ENCODE measurements at regions not wholly inside any gene's neighbourhood (a gene's known extent, or its start where the extent isn't known, plus 50 kb on each side); places are given as distances from the start of the nearest gene placed in this dataset.
"Not testable (repeated sequence)": the region's sequence is repeated elsewhere in the genome, so short reads cannot be mapped to it uniquely, and the experiment has no call there.

GRCh38 chr14:101082436-101083384, 179.2 kb upstream of the RTL1 start:
- Histone ChIP-seq H3K4me1 (no peaks in the 10 kb centered on the region), H3K9me3 (no peaks in the 10 kb centered on the region), H3K36me3 (replicated peaks) (no peaks in the 10 kb centered on the region), H3K4me3 (no peak overlapping the region), H3K27me3 (ENCODE audit: low read depth) (peaks cover 6% of the 10 kb centered on the region; the same call in 1 of the 2 replicates)
- no peak for DNase-seq (ENCODE audit: low spot score in 2 of 2)
- in situ Hi-C loops (cut with MboI; ENCODE audit: low sequenced_read_pairs) = no loop called here

GRCh38 chr14:101083564-101084435, 180.3 kb upstream of the RTL1 start:
- no peaks in the 10 kb centered on the region for H3K4me1 ChIP-seq
- H3K4me3 ChIP-seq = no peak overlapping the region
- no peaks in the 10 kb centered on the region for H3K36me3 ChIP-seq (replicated peaks)
- H3K9me3 ChIP-seq = no peaks in the 10 kb centered on the region
- in situ Hi-C loops (cut with MboI; ENCODE audit: low sequenced_read_pairs) = no loop called here
- peaks cover 6% of the 10 kb centered on the region; the same call in 1 of the 2 replicates for H3K27me3 ChIP-seq (ENCODE audit: low read depth)
- DNase-seq (ENCODE audit: low spot score in 2 of 2) = peak in 1 of 2 experiments; percentile 42

- in situ Hi-C loops (cut with MboI; ENCODE audit: low sequenced_read_pairs) = no loop called here
- DNase-seq (ENCODE audit: low spot score in 2 of 2) = no peak
- no peaks in the 10 kb centered on the region for H3K36me3 ChIP-seq (replicated peaks)
- no peak overlapping the region for H3K4me3 ChIP-seq
- H3K4me1 ChIP-seq = no peaks in the 10 kb centered on the region
- peaks cover 4% of the 10 kb centered on the region; the same call in 1 of the 2 replicates for H3K27me3 ChIP-seq (ENCODE audit: low read depth)
- H3K9me3 ChIP-seq = no peaks in the 10 kb centered on the region
Observed at GRCh38 chr14:101084436-101084826, 180.9 kb upstream of the RTL1 start.

GRCh38 chr14:101086926-101087325, 183.4 kb upstream of the RTL1 start:
- Histone ChIP-seq H3K36me3 (replicated peaks) (no peaks in the 10 kb centered on the region), H3K4me3 (no peak overlapping the region), H3K9me3 (no peaks in the 10 kb centered on the region), H3K4me1 (no peaks in the 10 kb centered on the region), H3K27me3 (ENCODE audit: low read depth) (no peaks in the 10 kb centered on the region)
- in situ Hi-C loops (cut with MboI; ENCODE audit: low sequenced_read_pairs) = no loop called here
- DNase-seq (ENCODE audit: low spot score in 2 of 2) = no peak

GRCh38 chr14:101087614-101088394, 184.3 kb upstream of the RTL1 start:
- H3K36me3 ChIP-seq (replicated peaks) = no peaks in the 10 kb centered on the region
- no peak for DNase-seq (ENCODE audit: low spot score in 2 of 2)
- no peak overlapping the region for H3K4me3 ChIP-seq
- in situ Hi-C loops (cut with MboI; ENCODE audit: low sequenced_read_pairs) = no loop called here
- H3K4me1 ChIP-seq = no peaks in the 10 kb centered on the region
- H3K27me3 ChIP-seq (ENCODE audit: low read depth) = no peaks in the 10 kb centered on the region
- no peaks in the 10 kb centered on the region for H3K9me3 ChIP-seq

GRCh38 chr14:101088395-101088667, 184.8 kb upstream of the RTL1 start:
- Histone ChIP-seq H3K9me3 (no peaks in the 10 kb centered on the region), H3K4me1 (no peaks in the 10 kb centered on the region), H3K36me3 (replicated peaks) (no peaks in the 10 kb centered on the region), H3K4me3 (no peak overlapping the region), H3K27me3 (ENCODE audit: low read depth) (no peaks in the 10 kb centered on the region)
- in situ Hi-C loops (cut with MboI; ENCODE audit: low sequenced_read_pairs) = no loop called here
- no peak for DNase-seq (ENCODE audit: low spot score in 2 of 2)

GRCh38 chr14:101088714-101089113, 185.2 kb upstream of the RTL1 start:
- Histone ChIP-seq H3K4me1 (no peaks in the 10 kb centered on the region), H3K27me3 (ENCODE audit: low read depth) (peaks cover under 1% of the 10 kb centered on the region; the same call in 1 of the 2 replicates), H3K36me3 (replicated peaks) (no peaks in the 10 kb centered on the region), H3K4me3 (no peak overlapping the region), H3K9me3 (no peaks in the 10 kb centered on the region)
- in situ Hi-C loops (cut with MboI; ENCODE audit: low sequenced_read_pairs) = no loop called here
- no peak for DNase-seq (ENCODE audit: low spot score in 2 of 2)

- H3K9me3 ChIP-seq; DNase-seq (ENCODE audit: low spot score in 2 of 2); H3K4me3 ChIP-seq; H3K36me3 ChIP-seq (replicated peaks); in situ Hi-C loops (cut with MboI; ENCODE audit: low sequenced_read_pairs); H3K4me1 ChIP-seq; H3K27me3 ChIP-seq (ENCODE audit: low read depth): not testable (repeated sequence)
Observed at GRCh38 chr14:101090478-101090877, 187.0 kb upstream of the RTL1 start.

GRCh38 chr14:101090976-101091375, 187.5 kb upstream of the RTL1 start:
- Histone ChIP-seq H3K4me3 (no peak overlapping the region), H3K27me3 (ENCODE audit: low read depth) (peaks cover 6% of the 10 kb centered on the region; the same call in 1 of the 2 replicates), H3K4me1 (no peaks in the 10 kb centered on the region), H3K36me3 (replicated peaks) (no peaks in the 10 kb centered on the region), H3K9me3 (no peaks in the 10 kb centered on the region)
- in situ Hi-C loops (cut with MboI; ENCODE audit: low sequenced_read_pairs) = no loop called here
- no peak for DNase-seq (ENCODE audit: low spot score in 2 of 2)

- DNase-seq (ENCODE audit: low spot score in 2 of 2); H3K4me3 ChIP-seq; H3K36me3 ChIP-seq (replicated peaks); H3K9me3 ChIP-seq; H3K27me3 ChIP-seq (ENCODE audit: low read depth); H3K4me1 ChIP-seq; in situ Hi-C loops (cut with MboI; ENCODE audit: low sequenced_read_pairs): not testable (repeated sequence)
Observed at GRCh38 chr14:101094916-101095315, 191.4 kb upstream of the RTL1 start.

GRCh38 chr14:101096551-101096950, 193.0 kb upstream of the RTL1 start:
- Histone ChIP-seq H3K4me3 (no peak overlapping the region), H3K27me3 (ENCODE audit: low read depth) (peaks cover 6% of the 10 kb centered on the region; the same call in 1 of the 2 replicates), H3K4me1 (no peaks in the 10 kb centered on the region), H3K9me3 (peaks cover 3% of the 10 kb centered on the region; the same call in 1 of the 2 replicates), H3K36me3 (replicated peaks) (no peaks in the 10 kb centered on the region)
- no peak for DNase-seq (ENCODE audit: low spot score in 2 of 2)
- in situ Hi-C loops (cut with MboI; ENCODE audit: low sequenced_read_pairs) = no loop called here

GRCh38 chr14:101097109-101097793, 193.7 kb upstream of the RTL1 start:
- peaks cover 3% of the 10 kb centered on the region; the same call in 1 of the 2 replicates for H3K9me3 ChIP-seq
- H3K36me3 ChIP-seq (replicated peaks) = no peaks in the 10 kb centered on the region
- H3K4me3 ChIP-seq = no peak overlapping the region
- no peak for DNase-seq (ENCODE audit: low spot score in 2 of 2)
- H3K4me1 ChIP-seq = no peaks in the 10 kb centered on the region
- in situ Hi-C loops (cut with MboI; ENCODE audit: low sequenced_read_pairs) = no loop called here
- H3K27me3 ChIP-seq (ENCODE audit: low read depth) = peaks cover 6% of the 10 kb centered on the region; the same call in 1 of the 2 replicates

- H3K4me1 ChIP-seq = no peaks in the 10 kb centered on the region
- H3K4me3 ChIP-seq = no peak overlapping the region
- DNase-seq (ENCODE audit: low spot score in 2 of 2) = no peak
- in situ Hi-C loops (cut with MboI; ENCODE audit: low sequenced_read_pairs) = no loop called here
- H3K27me3 ChIP-seq (ENCODE audit: low read depth) = peaks cover 6% of the 10 kb centered on the region; the same call in 1 of the 2 replicates
- peaks cover 3% of the 10 kb centered on the region; the same call in 1 of the 2 replicates for H3K9me3 ChIP-seq
- no peaks in the 10 kb centered on the region for H3K36me3 ChIP-seq (replicated peaks)
Observed at GRCh38 chr14:101098177-101098576, 194.7 kb upstream of the RTL1 start.
